Upper lobe of left lung (tissue), 4 donors: ENCODE measurements at regions not wholly inside any gene's neighbourhood (a gene's known extent, or its start where the extent isn't known, plus 50 kb on each side); places are given as distances from the start of the nearest gene placed in this dataset.

Source experiments
- EP300 ChIP-seq, 4 donors: sonication (generic); formaldehyde crosslinking; IDR thresholded peaks; one replicate each; pipeline ENCODE4 v1.5.1; 2017; ENCODE audit warnings: antibody characterized with exemption in 4 of 4, control low read depth in 2 of 4
- POLR2A ChIP-seq, 4 donors: fragments of 450-650 bp; IDR thresholded peaks; one replicate each; pipeline ENCODE4 v1.5.1; 2016 to 2017; ENCODE audit warnings: antibody characterized with exemption in 4 of 4, mild to moderate bottlenecking in 2 of 4
- POLR2AphosphoS5 ChIP-seq, 2 donors: sonication (generic); formaldehyde crosslinking; IDR thresholded peaks; one replicate each; pipeline ENCODE4 v1.5.1; 2017; ENCODE audit warnings: antibody characterized with exemption in 2 of 2
- TF ChIP-seq, protein P1 (sequence below), 6 experiments: fragments of 450-650 bp in 4 of 6; fragments of 200-600 bp in 2 of 6; sonication (generic) in 2 of 6; IDR thresholded peaks; one replicate each; pipeline ENCODE4 v1.5.1; 2016 to 2019; ENCODE audit warnings: antibody characterized with exemption in 6 of 6

DNA sequence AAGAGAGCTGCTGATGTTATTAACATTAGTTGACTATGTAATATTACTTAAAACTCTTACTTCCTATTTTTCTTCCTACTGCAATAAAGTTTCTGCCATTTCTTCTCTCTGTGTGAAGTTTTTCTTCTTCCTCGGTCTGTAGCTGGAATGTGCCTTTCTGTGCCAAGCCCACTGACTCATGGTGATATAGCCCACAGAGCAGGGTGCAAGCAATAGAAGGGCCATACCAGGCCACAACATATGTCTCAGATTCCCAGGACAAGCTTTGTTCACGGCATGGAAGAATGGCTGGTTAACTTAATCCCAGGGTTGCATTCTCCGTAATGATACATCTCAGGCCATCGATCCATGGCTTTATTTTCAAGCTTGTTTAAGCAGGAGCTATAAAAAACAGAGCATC is 815.3 kb downstream of the TUSC7 start:
- TF ChIP-seq, protein P1, sequence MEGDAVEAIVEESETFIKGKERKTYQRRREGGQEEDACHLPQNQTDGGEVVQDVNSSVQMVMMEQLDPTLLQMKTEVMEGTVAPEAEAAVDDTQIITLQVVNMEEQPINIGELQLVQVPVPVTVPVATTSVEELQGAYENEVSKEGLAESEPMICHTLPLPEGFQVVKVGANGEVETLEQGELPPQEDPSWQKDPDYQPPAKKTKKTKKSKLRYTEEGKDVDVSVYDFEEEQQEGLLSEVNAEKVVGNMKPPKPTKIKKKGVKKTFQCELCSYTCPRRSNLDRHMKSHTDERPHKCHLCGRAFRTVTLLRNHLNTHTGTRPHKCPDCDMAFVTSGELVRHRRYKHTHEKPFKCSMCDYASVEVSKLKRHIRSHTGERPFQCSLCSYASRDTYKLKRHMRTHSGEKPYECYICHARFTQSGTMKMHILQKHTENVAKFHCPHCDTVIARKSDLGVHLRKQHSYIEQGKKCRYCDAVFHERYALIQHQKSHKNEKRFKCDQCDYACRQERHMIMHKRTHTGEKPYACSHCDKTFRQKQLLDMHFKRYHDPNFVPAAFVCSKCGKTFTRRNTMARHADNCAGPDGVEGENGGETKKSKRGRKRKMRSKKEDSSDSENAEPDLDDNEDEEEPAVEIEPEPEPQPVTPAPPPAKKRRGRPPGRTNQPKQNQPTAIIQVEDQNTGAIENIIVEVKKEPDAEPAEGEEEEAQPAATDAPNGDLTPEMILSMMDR (IDR thresholded peaks at IDR 0.05), result no peak
- no peak for TF ChIP-seq POLR2A (IDR thresholded peaks at IDR 0.05)
- no peak for TF ChIP-seq POLR2AphosphoS5 (IDR thresholded peaks at IDR 0.05)
- TF ChIP-seq EP300 (IDR thresholded peaks at IDR 0.05), result no peak
